HepG2 (cell line): ENCODE measurements at regions not wholly inside any gene's neighbourhood (a gene's known extent, or its start where the extent isn't known, plus 50 kb on each side); places are given as distances from the start of the nearest gene placed in this dataset.

Source experiments
- ATF1 ChIP-seq: IDR thresholded peaks from 2 replicates; pipeline ENCODE4 v1.6.1; 2016; ENCODE audit warnings: mild to moderate bottlenecking, control low read depth
- ATF3 ChIP-seq: sonication (generic); formaldehyde crosslinking; IDR thresholded peaks from 2 replicates; pipeline ENCODE4 v1.4.0; 2020; ENCODE audit warnings: missing genetic modification reagents
- CREM ChIP-seq, 2 experiments: sonication (generic) in 1 of 2; formaldehyde crosslinking in 1 of 2; IDR thresholded peaks; 2 replicates each; pipeline versions ENCODE4 v1.4.0 to v1.6.1; 2016 to 2020; ENCODE audit warnings: antibody characterized with exemption in 1 of 2, mild to moderate bottlenecking in 1 of 2, missing genetic modification reagents in 1 of 2
- CTCF ChIP-seq: sonication (generic); formaldehyde crosslinking; IDR thresholded peaks from 2 replicates; pipeline ENCODE4 v1.5.0; 2020; ENCODE audit warnings: mild to moderate bottlenecking, missing genetic modification reagents, moderate library complexity
- EP300 ChIP-seq, 3 experiments: sonication (generic) in 1 of 3; formaldehyde crosslinking in 1 of 3; IDR thresholded peaks; 2 replicates each; pipeline versions ENCODE4 v1.5.1 to v1.6.1; 2011 to 2020; ENCODE audit warnings: low read depth in 2 of 3, low read length in 2 of 3, borderline replicate concordance in 1 of 3, improper control_type of control experiment in 1 of 3, mild to moderate bottlenecking in 1 of 3, missing genetic modification reagents in 1 of 3, moderate library complexity in 1 of 3
- FOXJ3 ChIP-seq: sonication (generic); formaldehyde crosslinking; IDR thresholded peaks from 2 replicates; pipeline ENCODE4 v1.4.0; 2020; ENCODE audit warnings: missing genetic modification reagents, mild to moderate bottlenecking, borderline replicate concordance
- JUNB ChIP-seq: sonication (generic); formaldehyde crosslinking; IDR thresholded peaks from 2 replicates; pipeline ENCODE4 v1.8.0; 2022; ENCODE audit warnings: missing genetic modification reagents, mild to moderate bottlenecking, borderline replicate concordance
- MZF1 ChIP-seq: sonication (generic); formaldehyde crosslinking; IDR thresholded peaks from 2 replicates; pipeline ENCODE4 v1.8.1; 2023; ENCODE audit warnings: mild to moderate bottlenecking, missing genetic modification reagents, borderline replicate concordance
- TAF1 ChIP-seq: sonication (generic); formaldehyde crosslinking; IDR thresholded peaks from 2 replicates; pipeline ENCODE4 v1.4.0; 2020; ENCODE audit warnings: missing genetic modification reagents
- ZIK1 ChIP-seq: sonication (generic); formaldehyde crosslinking; IDR thresholded peaks from 2 replicates; pipeline ENCODE4 v1.5.0; 2020; ENCODE audit warnings: mild to moderate bottlenecking, low read depth, missing genetic modification reagents, borderline replicate concordance
- TF ChIP-seq, protein P1 (sequence below): sonication (generic); formaldehyde crosslinking; IDR thresholded peaks from 2 replicates; pipeline ENCODE4 v1.5.0; 2020; ENCODE audit warnings: missing genetic modification reagents

DNA sequence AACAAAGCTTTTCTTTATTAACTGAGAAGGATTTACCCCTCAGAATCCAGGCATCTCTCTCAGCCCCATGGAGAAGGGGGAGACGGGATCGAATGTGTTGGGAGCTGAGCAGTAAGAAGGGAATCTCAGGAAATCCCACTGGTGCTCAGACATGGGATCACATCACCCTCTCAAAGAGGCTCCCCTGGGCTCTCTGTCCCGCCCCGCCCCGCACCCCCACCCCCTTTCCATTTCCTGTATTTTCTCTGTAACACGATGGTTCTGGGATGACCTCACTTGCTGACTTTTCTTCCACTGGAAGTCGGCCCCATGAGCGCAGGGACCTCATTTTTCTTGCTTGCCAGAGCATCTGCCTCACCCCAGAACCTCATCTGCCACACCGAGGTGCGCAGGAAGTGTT lies 96.7 kb upstream of the SLC22A11 start:
- TF ChIP-seq EP300 (IDR thresholded peaks at IDR 0.05; ENCODE audit: low read depth in 2 of 2, low read length in 2 of 2) (no peak), EP300 (CRISPR knock-in tag; IDR thresholded peaks at IDR 0.05; ENCODE audit: borderline replicate concordance) (no peak), TAF1 (CRISPR knock-in tag) (no peak), FOXJ3 (CRISPR knock-in tag) (no peak), ATF3 (CRISPR knock-in tag) (no peak), ATF1 (CRISPR knock-in tag) (no peak), ZIK1 (no peak), MZF1 (CRISPR knock-in tag) (no peak), JUNB (no peak), CTCF (CRISPR knock-in tag) (no peak), CREM (IDR thresholded peaks at IDR 0.05) (no peak), CREM (CRISPR knock-in tag; IDR thresholded peaks at IDR 0.05) (no peak)
- TF ChIP-seq, protein P1, sequence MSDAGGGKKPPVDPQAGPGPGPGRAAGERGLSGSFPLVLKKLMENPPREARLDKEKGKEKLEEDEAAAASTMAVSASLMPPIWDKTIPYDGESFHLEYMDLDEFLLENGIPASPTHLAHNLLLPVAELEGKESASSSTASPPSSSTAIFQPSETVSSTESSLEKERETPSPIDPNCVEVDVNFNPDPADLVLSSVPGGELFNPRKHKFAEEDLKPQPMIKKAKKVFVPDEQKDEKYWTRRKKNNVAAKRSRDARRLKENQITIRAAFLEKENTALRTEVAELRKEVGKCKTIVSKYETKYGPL (CRISPR knock-in tag) = no peak
